Cerebellar cortex (tissue), 1 donor: ENCODE measurements at regions not wholly inside any gene's neighbourhood (a gene's known extent, or its start where the extent isn't known, plus 50 kb on each side); places are given as distances from the start of the nearest gene placed in this dataset.
"Not testable (repeated sequence)": the region's sequence is repeated elsewhere in the genome, so short reads cannot be mapped to it uniquely, and the experiment has no call there.

Source experiments
- DNase-seq: peaks from one replicate; pipeline ENCODE4 v3.0.0-alpha.2; 2015; ENCODE audit warnings: low spot score

DNA sequence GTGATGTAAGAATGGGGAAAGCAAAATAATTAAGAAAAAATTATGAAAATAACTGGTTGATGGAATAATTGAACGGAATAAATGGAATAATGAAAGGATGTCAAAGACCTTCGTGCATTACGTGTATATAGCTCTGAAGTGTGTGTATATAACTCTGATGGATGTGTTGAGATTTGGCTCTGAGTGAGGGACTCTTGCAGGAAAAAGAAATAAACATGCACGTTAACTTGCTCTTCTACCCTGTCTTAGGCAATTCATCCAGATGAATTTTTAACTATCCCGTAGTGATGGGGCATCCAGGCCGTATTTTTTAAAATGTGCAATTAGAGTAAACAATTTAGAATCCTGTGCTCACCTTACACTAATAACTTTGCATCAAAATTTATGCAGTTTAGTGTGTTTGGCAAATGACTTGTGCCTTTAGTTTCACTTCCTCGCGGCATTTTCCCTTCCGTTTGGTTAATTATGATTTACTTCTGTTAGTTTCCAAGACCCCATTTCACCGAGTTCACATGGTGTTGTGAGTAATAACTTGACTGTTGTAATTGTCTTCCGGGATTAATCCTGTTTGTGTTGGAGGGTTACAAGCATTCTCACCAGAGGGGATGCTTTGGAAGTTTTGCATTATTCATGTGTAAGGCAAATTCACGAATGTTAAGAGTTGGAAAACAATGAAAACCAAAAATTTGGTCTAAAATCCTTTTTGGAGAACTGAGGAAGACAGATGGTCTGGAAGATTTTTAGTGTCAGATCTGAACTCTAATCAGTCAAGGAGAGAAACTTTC, 256.5 kb upstream of the FAT1 start:
- DNase-seq: no peak

DNA sequence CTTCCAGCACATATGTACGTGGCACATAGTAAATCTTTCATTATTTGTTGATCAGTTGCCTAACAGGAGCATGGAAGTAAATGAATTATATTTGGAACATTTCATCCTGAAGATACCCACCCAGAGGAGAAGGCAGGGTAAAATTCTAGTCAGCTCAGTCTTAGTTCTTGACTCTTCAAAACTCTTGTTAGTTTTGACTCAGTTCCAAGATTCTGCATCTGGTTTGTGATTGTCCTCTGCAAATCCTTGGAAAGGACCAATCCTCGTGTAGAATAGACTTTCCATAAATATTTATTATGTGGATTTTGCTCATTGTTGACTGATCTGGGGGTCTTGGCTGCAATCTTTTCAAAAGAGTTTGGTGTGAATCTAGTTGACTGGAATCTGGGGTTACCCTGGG, 257.5 kb upstream of the FAT1 start:
- DNase-seq: no peak

DNA sequence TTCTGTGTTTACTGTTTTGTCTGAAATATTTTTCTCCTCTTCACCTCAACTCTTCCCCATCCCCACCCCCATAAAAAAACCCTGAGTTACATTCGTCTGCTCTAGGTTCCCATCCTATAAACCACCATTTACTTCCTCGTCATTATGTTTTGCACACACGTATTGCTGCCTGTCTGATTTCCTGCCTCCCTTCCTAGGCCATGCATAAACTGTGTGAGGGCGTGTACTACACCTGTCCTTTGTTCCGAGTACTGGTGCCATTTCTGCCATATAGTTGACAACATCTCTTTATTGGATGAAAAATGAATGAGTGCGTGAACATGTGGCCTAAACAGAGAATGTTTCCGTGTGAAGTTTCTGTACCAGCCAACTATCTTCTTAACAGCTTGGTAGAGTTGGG, 258.5 kb upstream of the FAT1 start:
- DNase-seq: no peak

DNA sequence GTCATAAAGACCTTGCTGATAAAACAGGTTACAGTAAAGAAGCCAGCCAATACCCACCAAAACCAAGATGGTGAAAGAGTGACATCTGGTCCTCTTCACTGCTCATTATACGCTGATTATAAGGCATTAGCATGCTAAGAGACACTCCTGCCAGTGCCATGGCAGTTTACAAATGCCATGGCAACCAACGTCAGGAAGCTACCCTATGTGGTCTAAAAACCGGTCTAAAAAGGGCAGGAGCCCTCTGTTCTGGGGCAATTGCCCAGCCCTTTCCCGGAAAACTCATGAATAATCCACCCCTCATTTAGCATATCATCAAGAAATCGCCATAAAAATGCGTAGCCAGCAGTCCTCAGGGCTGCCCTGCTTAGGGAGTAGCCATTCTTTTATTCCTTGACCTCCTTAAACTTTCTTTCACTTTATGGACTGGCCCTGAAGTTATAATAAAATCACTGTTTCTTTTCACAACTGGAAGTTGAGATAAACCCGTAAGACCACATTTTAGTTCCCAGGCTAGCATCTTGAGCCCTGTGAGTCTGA, 260.5 kb upstream of the FAT1 start:
- DNase-seq: no peak

DNA sequence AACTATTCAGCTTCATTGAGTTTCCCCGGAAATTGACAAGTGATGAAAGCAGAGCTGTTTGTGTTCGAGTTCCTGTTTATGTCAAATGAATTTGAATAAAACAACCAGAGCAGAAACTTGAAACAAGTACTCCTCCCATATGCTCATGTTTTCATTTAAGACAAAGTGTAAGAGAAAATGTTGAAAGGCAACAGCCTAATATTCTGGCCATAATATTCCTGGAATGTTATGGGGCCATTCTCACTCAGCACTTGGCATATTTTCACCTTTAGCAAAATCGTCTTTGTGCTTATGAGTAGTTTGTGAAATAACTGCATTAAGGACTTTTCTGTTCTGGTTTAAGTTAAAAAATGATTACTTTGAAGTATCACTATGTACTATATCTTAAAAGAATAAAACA, 276.0 kb upstream of the FAT1 start:
- DNase-seq: no peak

DNA sequence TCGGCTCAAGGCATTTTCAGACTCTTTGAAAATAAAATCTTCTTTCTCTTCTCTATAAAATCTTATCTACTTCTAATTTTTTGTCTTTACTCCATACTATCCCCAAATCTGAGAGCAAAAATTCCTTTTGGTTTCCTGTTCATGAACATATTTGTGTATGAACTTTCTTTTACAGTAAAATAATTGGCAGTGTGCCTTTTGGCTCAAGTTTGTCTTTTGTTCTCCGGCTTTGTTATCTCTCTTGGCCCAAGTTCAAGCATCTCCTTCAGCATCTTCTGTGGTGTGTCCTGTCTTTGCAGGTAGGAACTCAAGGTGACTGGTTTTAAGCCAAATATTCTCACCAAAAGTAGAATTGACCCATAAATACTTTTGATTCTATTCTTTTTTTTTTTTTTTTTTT, 276.6 kb upstream of the FAT1 start:
- no peak for DNase-seq

DNA sequence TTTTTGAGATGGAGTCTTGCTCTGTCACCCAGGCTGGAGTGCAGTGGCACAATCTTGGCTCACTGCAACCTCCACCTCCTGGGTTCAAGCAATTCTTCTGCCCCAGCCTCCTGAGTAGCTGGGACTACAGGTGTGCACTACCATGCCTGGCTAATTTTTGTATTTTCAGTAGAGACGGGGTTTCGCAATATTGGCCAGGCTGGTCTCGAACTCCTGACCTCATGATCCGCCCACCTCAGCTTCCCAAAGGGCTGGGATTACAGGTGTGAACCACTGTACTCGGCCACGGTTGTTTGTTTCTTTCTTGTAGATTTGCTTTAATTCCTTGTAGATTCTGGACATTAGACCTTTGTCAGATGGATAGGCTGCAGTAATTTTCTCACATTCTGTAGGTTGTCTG, 278.5 kb upstream of the FAT1 start:
- DNase-seq: not testable (repeated sequence)

DNA sequence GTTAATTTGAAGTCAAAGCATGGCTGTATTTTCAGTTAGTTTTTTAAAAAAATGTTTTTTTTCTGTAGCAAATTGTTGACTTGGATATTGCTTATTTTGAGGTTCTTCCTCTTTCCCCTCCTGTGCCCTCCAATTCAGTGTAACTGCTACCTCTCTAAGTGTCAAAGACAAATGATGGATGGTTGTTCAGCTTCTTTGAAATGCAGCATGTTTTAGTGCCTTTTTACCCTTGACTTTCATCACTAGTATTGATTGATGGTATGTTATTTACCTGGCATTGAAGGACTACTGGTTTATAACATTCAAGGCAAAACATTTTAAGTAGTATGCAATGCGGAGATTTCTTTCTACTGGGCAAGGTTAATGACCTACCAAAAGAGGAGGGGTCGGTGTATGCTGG, 281.0 kb upstream of the FAT1 start:
- DNase-seq: no peak

DNA sequence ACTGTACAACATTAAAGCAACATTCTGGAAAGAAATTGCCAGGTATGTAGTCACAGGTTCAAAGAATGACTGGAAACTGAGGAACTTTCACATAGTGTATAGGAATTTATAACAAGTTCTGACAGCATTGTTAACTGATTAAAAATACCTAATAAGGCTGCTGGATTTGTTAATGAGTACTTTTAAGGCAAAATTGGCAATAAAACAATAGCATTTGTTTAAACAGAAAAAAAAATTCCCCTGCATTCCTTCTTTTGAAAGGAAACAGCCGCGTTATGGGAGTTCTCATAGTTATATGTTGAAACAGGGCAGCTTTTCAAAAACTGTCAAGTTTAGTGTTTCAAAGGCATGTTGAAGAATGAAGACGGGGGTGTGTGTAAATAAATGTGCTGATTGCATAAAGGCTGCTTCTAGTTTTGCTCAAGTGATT, 282.5 kb upstream of the FAT1 start:
- no peak for DNase-seq

DNA sequence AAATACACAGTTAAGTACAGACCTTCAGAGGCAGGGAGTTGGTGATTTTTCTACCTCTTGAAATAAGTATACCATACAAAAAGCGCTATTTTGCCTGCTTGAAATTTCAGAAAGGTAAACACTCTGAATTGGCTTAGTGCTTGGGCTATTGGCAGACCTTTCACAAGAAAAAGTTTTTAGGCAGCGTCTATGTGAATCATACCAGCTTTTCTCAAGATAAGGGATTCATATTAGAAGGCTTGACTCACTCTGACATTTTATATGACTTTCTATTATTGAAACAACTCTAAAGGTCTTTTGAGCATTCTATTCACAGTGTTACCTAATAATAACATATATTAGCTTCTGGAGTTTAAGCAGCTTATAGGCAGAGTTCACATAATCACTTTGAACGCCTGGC, 286.4 kb upstream of the FAT1 start:
- no peak for DNase-seq

DNA sequence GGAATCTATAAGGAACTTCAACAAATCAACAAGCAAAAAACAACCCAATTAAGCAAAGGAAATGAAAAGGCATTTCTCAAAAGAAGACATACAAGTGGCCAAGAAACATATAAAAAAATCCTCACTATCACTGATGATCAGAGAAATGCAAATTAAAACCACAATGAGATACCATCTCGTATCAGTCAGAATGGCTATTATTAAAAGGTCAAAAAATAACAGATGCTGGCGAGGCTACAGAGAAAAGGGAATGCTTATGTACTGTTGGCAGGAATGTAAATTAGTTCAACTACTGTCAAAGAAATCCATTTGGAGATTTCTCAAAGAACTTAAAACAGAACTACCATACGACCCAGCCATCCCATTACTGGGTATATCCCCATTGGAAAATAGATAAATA, 292.4 kb upstream of the FAT1 start:
- no peak for DNase-seq

DNA sequence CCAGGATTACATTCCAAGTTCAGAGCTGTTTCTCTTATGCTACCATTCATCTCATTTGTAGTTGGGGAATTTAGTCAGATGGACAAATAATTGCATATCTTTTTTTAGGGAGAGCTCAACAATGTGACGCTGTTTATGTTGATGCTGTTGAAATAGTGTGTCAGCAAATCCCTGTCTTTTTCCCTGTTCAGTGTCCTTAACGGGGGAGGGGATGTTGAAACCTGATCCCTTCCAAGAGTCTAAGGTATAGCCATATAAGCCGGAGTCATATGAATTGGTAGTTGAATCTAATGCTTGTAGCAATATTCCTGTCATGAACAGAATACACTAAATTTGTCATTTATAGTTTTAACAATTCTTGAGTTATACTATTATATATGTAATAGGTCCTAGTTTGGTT, 293.5 kb upstream of the FAT1 start:
- DNase-seq: no peak

DNA sequence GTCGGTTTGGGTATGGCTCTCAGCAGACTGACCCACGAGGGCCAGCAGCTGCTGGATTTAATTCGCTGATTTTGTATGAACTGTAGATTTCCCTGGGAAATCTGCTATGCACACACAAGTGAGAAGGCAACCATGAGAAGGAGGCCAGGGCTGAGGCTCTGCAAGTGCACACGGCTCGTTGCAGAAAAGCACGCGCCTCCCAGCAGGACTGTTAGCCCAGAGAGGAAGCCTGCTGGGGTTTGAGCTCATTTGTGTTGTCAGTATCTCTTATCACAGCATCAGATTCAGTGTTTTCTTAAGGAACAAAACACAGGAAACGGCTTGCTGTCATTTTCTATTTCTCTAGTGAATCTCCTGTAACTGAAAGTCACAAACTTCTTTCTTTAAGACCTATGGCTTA, 296.2 kb upstream of the FAT1 start:
- DNase-seq: no peak

DNA sequence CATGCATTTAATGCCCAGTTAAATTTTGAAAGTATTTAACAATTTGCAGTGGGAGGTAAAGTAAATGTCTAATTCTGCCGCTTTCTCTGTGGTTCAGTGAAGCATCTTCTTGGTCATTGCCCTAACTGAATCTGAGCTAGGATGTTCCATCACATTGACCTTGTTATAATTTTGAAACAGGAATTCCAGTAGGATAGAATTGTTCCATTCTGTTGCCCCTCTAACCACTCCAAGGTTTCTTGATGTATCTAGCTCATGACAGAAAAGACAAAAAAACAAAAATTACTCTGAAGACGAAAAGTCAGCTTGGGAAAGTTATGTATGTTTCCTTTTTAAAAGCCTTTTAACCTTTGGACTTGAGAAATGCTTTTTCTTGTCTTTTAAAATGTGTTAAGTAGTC, 297.0 kb upstream of the FAT1 start:
- DNase-seq: no peak

DNA sequence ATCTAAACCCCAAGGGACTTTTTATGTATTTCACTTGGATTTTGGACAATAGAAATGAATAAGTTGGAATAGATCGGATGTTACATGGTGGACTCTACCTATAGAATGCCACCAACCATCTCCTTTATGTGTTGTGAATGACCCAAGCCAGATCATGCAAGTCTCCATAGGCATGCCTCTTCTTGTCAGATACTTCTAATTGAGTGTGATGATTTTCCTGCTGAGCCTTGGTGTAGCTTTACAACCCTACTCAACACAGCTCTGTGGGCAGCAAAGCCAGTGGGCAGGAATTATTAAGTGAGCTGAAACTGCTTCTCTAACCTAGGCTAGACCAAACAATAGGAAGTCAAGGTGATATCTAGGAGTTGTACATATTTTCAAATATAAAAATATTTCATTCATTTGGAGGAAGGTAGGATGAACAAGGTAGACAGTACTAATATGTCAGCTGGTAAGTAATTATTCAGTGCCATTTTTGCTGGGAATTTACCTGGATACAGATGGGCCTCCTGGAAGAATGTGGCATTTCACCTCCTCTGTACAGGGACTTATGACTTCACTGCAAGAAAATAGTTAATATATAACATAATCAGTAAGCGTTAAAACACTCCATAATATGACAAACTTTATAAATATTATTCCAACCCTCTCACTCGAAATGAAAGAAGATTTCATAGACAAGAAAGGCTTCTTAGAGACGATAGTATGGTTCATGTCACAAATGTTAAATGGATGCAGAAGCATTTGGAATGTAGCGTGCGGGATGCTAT, 298.0 kb upstream of the FAT1 start:
- no peak for DNase-seq

DNA sequence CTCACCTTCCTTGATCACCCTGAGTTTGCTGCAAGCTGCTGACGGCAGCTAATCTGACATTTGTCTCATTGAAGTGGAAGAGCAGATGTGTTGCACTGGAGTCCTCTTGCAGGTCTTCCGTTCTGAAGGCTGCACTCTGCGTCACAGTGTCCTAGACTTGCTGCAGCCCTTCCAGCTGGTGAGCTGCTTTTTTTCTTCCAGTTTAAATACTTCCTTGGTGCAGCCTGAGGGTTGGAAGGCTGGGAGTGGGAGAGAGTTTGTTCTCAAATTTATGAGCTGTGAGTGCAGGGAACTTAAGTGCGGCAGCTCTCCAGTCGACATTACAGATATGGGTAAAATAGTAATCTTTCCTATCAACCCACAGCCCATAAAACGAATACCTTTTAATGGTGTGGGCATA, 303.6 kb upstream of the FAT1 start:
- DNase-seq: no peak

DNA sequence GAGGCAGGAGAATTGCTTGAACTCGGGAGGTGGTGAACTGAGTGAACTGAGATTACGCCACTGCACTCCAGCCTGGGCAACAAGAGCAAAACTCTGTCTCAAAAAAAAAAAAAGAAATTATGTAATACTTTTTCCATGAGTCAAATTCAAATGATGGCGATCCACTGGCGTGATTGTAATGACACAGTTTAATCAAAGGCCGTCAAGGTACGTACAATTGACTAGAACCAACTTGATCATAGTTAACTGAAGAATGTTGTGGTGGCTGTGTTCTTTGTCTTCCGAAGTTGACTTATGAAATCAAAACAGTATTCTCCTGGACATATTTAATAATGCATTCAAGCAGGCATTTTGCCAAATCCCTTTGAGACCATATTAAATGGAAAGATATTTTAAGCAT, 318.6 kb upstream of the FAT1 start:
- no peak for DNase-seq

DNA sequence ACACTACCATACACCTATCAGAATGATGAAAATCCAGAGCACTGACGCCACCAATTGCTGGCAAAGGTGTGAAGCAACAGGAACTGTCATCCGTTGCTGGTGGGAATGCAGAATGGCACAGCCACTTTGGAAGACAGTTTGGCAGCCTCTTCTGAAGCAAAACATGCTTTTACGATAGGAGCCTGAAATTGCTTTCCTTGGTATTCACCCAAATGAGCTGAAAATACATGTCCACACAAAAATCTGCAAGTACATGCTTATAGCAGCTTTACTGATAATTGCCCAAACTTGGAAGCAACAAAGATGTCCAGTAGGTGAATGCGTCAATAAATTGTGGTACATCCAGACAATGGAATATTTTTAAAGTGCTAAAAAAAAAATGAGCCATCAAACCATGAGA, 322.8 kb upstream of the FAT1 start:
- peak; percentile 23 for DNase-seq

DNA sequence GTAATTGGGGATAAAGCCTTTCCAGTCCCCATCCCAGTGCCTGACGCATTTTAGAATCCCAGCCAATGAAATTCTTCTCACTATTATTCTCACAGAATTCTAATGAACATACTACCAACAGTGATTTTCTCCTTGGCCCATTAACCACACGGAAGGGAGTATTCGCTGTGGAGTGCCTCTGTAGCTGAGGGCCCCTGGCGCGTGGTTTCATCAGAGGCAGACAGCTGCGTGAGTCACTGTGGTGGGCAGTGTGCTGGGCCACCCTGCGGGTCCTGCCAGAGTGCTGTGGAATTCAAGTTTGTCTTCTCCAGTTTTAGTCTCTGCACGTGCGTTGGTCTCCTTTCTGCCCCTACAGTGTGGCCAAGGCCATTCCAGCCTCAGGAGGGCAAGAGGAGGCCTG, 335.4 kb upstream of the FAT1 start:
- no peak for DNase-seq

DNA sequence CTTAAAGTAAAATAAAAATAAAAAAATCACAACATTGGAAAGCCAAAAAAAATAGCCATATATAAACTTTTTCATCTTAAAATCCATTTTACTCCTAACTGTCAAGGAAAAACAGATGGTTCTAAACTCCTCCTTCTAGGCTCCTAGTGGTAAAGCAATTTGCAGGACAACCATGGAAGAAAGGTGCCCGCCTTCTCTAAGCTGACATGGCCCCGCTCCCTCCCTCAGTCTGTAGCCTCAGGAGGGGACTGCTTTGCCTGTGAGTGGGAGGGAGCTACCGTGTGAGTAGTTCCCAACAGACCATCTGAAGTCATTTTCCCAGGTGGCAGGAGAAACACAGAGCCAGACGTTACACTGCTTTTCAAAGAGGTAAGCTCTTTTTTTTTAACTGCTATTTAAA, 336.2 kb upstream of the FAT1 start:
- DNase-seq: no peak

DNA sequence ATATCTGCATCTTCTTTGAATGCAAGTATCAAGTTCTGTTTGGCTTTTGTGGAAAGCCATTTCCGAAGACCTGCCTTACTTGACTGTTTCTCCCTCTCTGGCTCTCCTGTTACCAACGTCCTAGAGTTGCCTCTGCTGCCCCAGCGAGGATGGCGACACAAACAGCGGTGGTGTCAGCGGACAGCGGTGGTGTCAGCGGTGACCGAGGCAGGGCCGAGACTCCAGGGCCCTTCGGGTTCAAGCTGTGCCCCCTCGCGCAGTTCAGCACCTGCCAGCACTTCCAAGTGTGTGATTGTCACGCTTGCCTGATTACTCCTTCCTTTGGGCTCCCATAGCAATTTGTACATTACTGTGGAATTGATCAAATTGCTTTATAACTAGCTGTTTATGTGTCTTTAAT, 336.9 kb upstream of the FAT1 start:
- DNase-seq: no peak

DNA sequence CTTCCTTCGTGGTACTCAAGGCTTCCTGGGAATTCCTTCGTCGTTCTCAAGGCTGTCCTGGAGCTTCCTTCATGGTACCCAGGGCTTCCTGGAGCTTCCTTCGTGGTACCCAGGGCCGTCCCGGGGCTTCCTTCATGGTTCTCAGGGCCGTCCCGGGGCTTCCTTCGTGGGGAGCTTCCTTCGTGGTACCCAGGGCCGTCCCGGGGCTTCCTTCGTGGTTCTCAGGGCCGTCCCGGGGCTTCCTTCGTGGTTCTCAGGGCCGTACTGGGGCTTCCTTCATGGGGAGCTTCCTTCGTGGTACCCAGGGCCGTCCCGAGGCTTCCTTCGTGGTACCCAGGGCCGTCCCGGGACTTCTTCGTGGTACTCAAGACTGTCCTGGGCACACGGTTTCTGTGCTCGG, 339.6 kb upstream of the FAT1 start:
- no peak for DNase-seq

DNA sequence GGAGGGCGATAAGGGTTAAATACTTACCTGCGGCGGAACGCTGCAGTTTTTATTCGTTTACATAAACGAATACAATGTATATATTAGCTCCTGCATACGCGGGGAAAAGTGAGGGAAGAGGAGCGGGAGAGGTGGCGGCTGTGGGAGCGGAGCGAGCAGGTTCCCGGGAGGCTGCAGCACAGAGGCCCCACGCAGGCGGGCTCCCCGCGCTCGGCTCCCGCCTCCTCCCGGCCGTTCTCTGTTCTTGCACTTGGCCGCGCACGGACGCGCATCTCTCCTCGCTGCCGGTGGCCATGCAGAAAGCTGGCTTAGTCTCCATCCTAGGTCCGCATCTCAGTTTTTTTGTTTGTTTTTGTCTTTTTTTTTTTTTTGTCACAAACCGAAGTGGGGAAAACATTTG, 340.4 kb upstream of the FAT1 start:
- DNase-seq: no peak

DNA sequence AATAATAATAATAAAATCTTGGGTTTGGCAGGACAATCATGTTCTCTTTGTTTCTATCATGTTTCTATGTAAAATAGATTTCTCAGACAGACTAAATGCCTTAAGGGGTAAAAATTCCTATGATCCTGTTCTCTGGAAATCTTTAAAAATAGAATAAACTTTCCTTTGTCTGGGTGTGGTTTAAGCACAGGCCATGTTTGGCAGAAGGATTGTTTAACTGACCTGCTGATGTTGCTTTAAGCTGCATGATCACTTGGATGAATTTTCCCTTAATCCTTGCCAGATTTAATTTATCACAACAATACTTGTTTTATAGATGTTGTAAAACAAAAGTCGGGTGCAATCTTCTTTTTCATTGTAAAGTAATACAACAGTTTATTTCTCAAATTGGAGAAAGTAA, 341.7 kb upstream of the FAT1 start:
- DNase-seq: no peak
